ENCODE measurements at regions not wholly inside any gene's neighbourhood (a gene's known extent, or its start where the extent isn't known, plus 50 kb on each side); places are given as distances from the start of the nearest gene placed in this dataset.
"Not testable (repeated sequence)": the region's sequence is repeated elsewhere in the genome, so short reads cannot be mapped to it uniquely, and the experiment has no call there.

GRCh38 chr6:137968455-137968804, 101.4 kb downstream of the TNFAIP3 start:
- DNase-seq (ENCODE audit: extremely low spot score, insufficient read length, low read depth) (no peak), FAIRE-seq (no peak)

DNA sequence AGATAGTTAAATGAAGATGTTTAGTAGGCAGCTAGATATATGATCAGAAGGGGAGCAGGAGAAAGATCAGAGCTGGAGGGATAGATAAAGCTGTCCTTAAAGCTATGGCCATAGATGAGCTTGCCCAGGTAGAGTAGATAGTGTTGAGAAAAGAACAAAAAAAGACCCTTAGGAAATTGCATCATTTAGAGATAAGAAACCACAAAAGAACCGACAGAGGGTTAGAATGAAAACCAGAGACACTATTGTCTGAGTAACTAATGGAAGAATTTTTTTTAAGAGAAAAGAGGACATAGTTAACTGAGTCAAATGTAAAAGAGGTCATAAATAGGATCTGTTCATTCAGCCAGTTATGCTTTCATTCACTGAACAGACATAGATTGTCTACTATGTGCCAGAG, 101.8 kb downstream of the TNFAIP3 start:
- DNase-seq (ENCODE audit: extremely low spot score, insufficient read length, low read depth) = no peak
- FAIRE-seq = peak; percentile 69

DNA sequence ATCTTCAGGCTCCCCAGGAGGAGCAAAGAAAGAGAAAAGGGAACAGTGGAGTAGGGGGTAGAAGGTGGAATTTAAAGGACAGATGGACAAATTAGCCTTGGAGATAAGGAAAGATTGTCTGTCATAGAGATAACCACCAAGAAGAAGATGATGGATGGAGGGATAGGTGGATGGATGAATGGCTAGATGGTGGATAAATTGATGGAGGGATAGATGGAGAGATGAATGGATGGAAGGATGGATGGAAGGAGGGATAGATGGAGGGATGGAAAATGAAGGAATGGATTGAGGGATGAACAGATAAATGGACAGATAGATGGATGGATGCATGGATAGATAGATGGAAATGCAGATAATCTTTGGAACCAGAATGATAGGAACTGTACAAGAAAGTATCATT, 102.8 kb downstream of the TNFAIP3 start:
- FAIRE-seq (no peak), DNase-seq (ENCODE audit: extremely low spot score, insufficient read length, low read depth) (no peak)

GRCh38 chr6:137970368-137970767, 103.3 kb downstream of the TNFAIP3 start:
- peak; percentile 80 for FAIRE-seq
- no peak for DNase-seq (ENCODE audit: extremely low spot score, insufficient read length, low read depth)

GRCh38 chr6:137973201-137973600, 106.1 kb downstream of the TNFAIP3 start:
- no peak for DNase-seq (ENCODE audit: extremely low spot score, insufficient read length, low read depth)
- FAIRE-seq = no peak

GRCh38 chr6:137975188-137975940, 108.3 kb downstream of the TNFAIP3 start:
- FAIRE-seq = peak; percentile 82
- peak; percentile 11 for DNase-seq (ENCODE audit: extremely low spot score, insufficient read length, low read depth)

GRCh38 chr6:137976430-137976829, 109.4 kb downstream of the TNFAIP3 start:
- FAIRE-seq (no peak), DNase-seq (ENCODE audit: extremely low spot score, insufficient read length, low read depth) (no peak)

DNA sequence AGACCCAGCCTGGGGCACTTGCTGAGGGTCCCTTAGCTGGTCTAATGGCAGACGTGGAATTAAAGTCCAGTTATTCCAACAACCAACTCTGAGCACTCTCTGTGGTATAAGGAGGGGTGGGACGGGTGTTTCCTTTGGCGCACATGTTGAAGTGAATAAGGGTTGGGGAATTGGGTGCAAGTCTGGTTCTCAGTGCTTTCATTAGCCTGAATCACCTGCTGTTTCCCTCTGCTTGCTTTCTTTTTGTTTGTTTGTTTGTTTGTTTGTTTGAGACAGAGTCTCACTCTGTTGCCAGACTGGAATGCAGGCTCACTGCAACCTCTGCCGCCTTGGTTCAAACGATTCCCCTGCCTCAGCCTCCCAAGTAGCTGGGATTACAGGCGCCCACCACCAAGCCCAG, 110.1 kb downstream of the TNFAIP3 start:
- no peak for FAIRE-seq

GRCh38 chr6:137977814-137978213, 110.8 kb downstream of the TNFAIP3 start:
- FAIRE-seq = no peak
- DNase-seq (ENCODE audit: extremely low spot score, insufficient read length, low read depth) = no peak

More for the DNA sequence above, 110.1 kb downstream of the TNFAIP3 start:
- no peak for DNase-seq (ENCODE audit: extremely low spot score, insufficient read length, low read depth)

GRCh38 chr6:137978252-137978896, 111.3 kb downstream of the TNFAIP3 start:
- DNase-seq (ENCODE audit: extremely low spot score, insufficient read length, low read depth) (no peak), FAIRE-seq (peak; percentile 9)

- not testable (repeated sequence) for FAIRE-seq; DNase-seq (ENCODE audit: extremely low spot score, insufficient read length, low read depth)
These were observed 112.2 kb downstream of the TNFAIP3 start for GRCh38 chr6:137979263-137979662.

DNA sequence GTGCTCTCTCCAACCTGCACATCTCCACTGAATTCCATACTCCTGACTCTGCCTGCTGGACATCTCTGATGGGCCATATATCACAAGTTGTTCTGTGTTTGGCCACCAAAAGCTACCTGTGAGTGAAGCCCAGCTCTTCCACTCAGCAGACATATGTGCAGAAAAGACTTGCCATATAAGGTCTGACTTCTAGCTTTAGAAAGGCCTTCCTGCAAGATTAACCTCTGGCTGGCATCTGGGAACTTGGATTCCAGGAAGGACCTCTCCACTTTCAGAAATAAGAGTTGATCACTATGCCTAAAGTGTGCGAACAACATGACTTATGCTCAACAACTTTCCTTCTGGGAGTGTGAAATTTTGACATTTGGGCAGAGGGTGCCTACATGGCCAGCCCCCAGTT, 113.7 kb downstream of the TNFAIP3 start:
- no peak for DNase-seq (ENCODE audit: extremely low spot score, insufficient read length, low read depth)
- no peak for FAIRE-seq

DNA sequence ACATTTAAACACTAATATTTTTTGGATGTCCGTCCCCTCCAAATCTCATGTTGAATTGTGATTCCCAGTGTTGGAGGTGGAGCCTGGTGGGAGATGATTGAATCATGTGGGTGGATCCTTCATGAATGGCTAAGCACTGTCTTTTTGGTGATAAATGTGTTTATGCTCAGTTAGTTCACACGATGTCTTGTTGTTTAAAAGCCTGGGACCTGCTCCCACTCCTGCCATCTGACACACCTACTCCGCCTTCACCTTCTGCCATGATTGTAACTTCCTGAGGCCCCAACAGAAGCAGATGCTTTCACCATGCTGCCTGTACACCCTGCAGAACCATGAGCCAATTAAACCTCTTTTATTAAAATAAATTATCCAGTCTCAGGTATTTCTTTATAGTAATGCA, 114.7 kb downstream of the TNFAIP3 start:
- FAIRE-seq (no peak), DNase-seq (ENCODE audit: extremely low spot score, insufficient read length, low read depth) (no peak)

DNA sequence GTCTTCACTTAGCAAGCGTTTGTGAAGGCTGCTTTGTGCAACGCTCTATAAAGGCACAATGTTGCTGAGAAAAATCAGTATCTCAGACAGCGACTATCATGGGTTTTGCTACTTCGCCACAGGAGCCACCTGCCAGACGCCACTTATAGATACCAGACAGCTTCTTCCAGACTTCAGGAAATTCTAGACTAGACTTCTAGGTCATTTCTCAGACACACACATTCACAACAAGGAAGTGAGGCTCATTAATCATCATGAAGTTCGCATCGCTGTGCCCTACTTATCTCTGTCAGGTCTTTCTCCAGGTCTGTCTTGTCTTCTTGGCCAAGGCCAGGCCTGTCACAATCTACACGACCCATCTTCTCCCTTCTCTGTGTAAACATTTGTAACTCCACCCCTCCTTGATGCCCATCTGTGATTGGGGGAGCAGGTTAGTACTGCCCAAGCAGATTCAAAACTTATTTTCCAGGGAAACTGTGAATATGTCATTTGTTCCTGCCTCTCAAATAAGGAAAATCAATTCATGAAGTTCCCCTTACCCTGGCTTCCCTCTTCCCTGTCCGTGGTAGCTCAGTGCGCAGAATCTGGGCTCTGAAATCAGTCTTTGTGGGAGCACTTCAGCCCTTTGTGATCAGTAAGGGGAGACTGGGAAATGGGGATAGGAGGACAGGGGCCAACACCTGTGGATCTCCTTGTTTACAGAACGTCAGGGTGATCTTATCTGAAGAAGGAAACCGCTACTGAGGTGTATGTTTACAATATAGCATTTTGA, 115.5 kb downstream of the TNFAIP3 start:
- FAIRE-seq (no peak), DNase-seq (ENCODE audit: extremely low spot score, insufficient read length, low read depth) (no peak)

- no peak for FAIRE-seq
These were observed 116.2 kb downstream of the TNFAIP3 start for GRCh38 chr6:137983269-137983668.

DNA sequence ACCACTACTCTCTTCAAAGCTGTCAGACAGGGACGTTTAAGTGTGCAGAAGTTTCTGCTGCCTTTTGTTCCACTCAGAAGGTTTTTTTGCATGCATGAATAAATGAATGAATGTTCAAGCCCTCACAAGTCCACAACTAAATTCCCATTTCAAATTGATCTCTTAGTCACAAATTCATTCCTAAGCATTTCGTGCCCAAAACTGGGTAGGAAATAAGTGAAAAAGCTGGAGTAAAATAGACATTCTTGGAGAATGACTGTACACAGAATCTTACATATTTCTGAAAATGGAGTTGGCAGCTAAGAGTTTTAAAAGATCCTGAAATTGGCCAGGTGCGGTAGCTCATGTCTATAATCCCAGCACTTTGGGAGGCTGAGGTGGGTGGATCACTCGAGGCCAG, 117.6 kb downstream of the PERP start:
- no peak for FAIRE-seq
- DNase-seq (ENCODE audit: extremely low spot score, insufficient read length, low read depth) = no peak

More at GRCh38 chr6:137983269-137983668, 116.2 kb downstream of the TNFAIP3 start:
- no peak for DNase-seq (ENCODE audit: extremely low spot score, insufficient read length, low read depth)

- FAIRE-seq (no peak), DNase-seq (ENCODE audit: extremely low spot score, insufficient read length, low read depth) (no peak)
These were observed 111.8 kb downstream of the PERP start for GRCh38 chr6:137995371-137995770.

DNA sequence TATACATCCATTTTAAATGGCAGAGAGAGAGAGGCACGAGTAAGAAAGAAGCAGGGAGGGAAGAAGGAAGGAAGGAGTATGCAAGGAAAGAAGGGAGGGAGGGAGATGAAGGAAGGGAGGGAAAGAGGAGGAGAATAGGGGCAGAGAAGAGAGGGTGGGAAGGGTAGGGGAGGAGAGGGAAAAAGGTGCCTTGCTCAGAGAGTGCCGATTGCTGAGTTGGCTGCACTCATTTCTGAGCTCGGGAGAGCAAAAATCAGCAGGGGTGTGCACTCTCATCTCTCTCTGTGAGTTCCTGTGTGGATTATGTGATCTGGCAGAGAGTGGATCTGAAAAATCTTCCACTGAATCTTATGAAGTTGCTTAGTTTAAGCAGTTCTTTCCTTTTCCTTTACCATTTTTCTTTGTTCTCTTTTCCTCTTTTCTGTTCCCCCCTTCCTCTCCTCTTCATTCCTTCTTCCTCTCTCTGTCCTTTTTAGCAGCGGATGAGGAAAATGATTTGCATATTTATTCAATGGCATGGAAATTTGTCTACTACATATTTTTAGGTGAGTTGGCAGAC, 108.7 kb downstream of the PERP start:
- DNase-seq (ENCODE audit: extremely low spot score, insufficient read length, low read depth) = no peak
- no peak for FAIRE-seq

GRCh38 chr6:137999815-138000214, 107.4 kb downstream of the PERP start:
- FAIRE-seq (no peak), DNase-seq (ENCODE audit: extremely low spot score, insufficient read length, low read depth) (no peak)

DNA sequence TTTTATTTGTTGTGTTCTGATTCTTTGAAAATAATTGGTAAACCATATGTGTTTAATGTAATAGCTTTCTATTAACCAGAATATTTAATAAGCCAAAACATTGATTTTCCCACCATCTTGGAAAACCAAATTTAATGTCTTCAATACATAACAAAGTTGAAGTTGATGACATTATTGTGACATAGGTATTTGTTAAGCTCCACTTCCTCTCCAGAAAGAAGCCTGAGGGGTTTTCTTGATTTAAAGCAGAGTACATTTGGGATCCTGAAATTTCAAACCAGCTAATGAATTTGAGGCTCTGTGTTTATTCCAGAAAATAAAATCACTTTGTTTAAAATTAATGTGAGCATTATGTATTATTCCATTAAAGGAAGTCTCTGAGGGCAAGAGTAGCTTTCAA, 106.3 kb downstream of the PERP start:
- DNase-seq (ENCODE audit: extremely low spot score, insufficient read length, low read depth) (no peak), FAIRE-seq (no peak)

All from GM18507 (cell line).